B cell (primary cell): ENCODE measurements at regions not wholly inside any gene's neighbourhood (a gene's known extent, or its start where the extent isn't known, plus 50 kb on each side); places are given as distances from the start of the nearest gene placed in this dataset.

ENCODE experiments used
- ATAC-seq: fragments of 200-7000 bp; cut with Tn5 transposase; one replicate; pipeline ENCODE4 v1.10.0; 2021; ENCODE audit warnings: low read depth, mild to moderate bottlenecking, moderate number of reproducible peaks, moderate library complexity
- CTCF ChIA-PET: fragments of 350-600 bp; sonication (Branson Sonifier 250); formaldehyde crosslinking; loops from one replicate; lab custom pipeline; 2021; ENCODE audit warnings: antibody characterized with exemption, inconsistent platforms; lab: Charles Lee
- POLR2A ChIA-PET: fragments of 350-600 bp; sonication (Branson Sonifier 250); formaldehyde crosslinking; loops from one replicate; lab custom pipeline; 2021; ENCODE audit warnings: antibody characterized with exemption; lab: Charles Lee
- DNase-seq: peaks from one replicate; pipeline ENCODE4 v3.0.0; 2013
- H2AFZ ChIP-seq: 2 replicates; pipeline ENCODE4 v1.6.1; 2012; ENCODE audit warnings: mild to moderate bottlenecking, low read depth, low read length; ENCODE audit not compliant: insufficient read depth, poor library complexity, severe bottlenecking
- H3K27ac ChIP-seq, 2 donors: 1 replicate in 1 of 2; 2 replicates in 1 of 2; pipeline ENCODE4 v1.5.1; 2012 to 2013; ENCODE audit warnings: low read length in 2 of 2, mild to moderate bottlenecking in 2 of 2, moderate library complexity in 1 of 2
- H3K27me3 ChIP-seq, 4 experiments: fragments of 200-600 bp in 1 of 4; sonication (generic) in 1 of 4; replicated peaks in 1 of 4; 1 replicate in 2 of 4; 2 replicates in 2 of 4; pipeline versions ENCODE4 v1.6.1 to v1.7.0; 2013 to 2016; ENCODE audit warnings: low read length in 3 of 4, mild to moderate bottlenecking in 2 of 4, mixed read lengths in 1 of 4, moderate library complexity in 1 of 4; ENCODE audit not compliant: insufficient read depth in 4 of 4, control insufficient read depth in 3 of 4; ENCODE audit errors: control extremely low read depth in 1 of 4
- H3K36me3 ChIP-seq, 2 experiments: replicated peaks in 1 of 2; 1 replicate in 1 of 2; 2 replicates in 1 of 2; pipeline versions ENCODE4 v1.6.1 to v1.7.1; 2013; ENCODE audit warnings: low read length in 1 of 2; ENCODE audit not compliant: insufficient read depth in 2 of 2, control insufficient read depth in 1 of 2; ENCODE audit errors: control extremely low read depth in 1 of 2, extremely low read depth in 1 of 2
- H3K4me1 ChIP-seq, 2 donors: fragments of 200-600 bp in 1 of 2; sonication (generic) in 1 of 2; 1 replicate in 1 of 2; 2 replicates in 1 of 2; pipeline versions ENCODE4 v1.5.1 to v1.6.1; 2013 to 2017; ENCODE audit warnings: low read length in 2 of 2; ENCODE audit not compliant: control insufficient read depth in 2 of 2, insufficient read depth in 2 of 2
- H3K4me2 ChIP-seq: replicated peaks from 2 replicates; pipeline ENCODE3; 2012; ENCODE audit warnings: mild to moderate bottlenecking, low read depth, low read length; ENCODE audit not compliant: poor library complexity, severe bottlenecking
- H3K4me3 ChIP-seq, 5 experiments: fragments of 200-600 bp in 1 of 5; sonication (generic) in 1 of 5; 1 replicate in 3 of 5; 2 replicates in 2 of 5; pipeline versions ENCODE4 v1.5.1 to v1.7.0; 2011 to 2016; ENCODE audit warnings: low read length in 4 of 5, mild to moderate bottlenecking in 4 of 5, low read depth in 2 of 5, control low read depth in 1 of 5, moderate library complexity in 1 of 5; ENCODE audit not compliant: insufficient read depth in 1 of 5; ENCODE audit errors: control extremely low read depth in 1 of 5, extremely low read depth in 1 of 5
- H3K79me2 ChIP-seq: fragments of 200-600 bp; sonication (generic); one replicate; pipeline ENCODE4 v1.6.0; 2016; ENCODE audit warnings: low read length; ENCODE audit not compliant: control insufficient read depth, insufficient read depth
- H3K9ac ChIP-seq: fragments of 200-600 bp; sonication (generic); 2 replicates; pipeline ENCODE4 v1.6.1; 2017; ENCODE audit warnings: mild to moderate bottlenecking, low read length, moderate library complexity
- H3K9me3 ChIP-seq, 3 donors: one replicate each; pipeline versions ENCODE4 v1.6.1 to v1.7.1; 2013; ENCODE audit warnings: low read length in 2 of 3; ENCODE audit not compliant: control insufficient read depth in 2 of 3, insufficient read depth in 1 of 3; ENCODE audit errors: control extremely low read depth in 1 of 3
- H4K20me1 ChIP-seq: 2 replicates; pipeline ENCODE4 v1.6.0; 2012; ENCODE audit warnings: mild to moderate bottlenecking, low read length; ENCODE audit not compliant: insufficient read depth, control insufficient read depth, poor library complexity, severe bottlenecking
- H3K27ac Mint-ChIP-seq: one replicate; pipeline ENCODE4 v1.8.0; 2021; ENCODE audit warnings: mixed read lengths
- H3K27me3 Mint-ChIP-seq: one replicate; pipeline ENCODE4 v1.8.0; 2021; ENCODE audit warnings: mixed read lengths
- H3K4me1 Mint-ChIP-seq: one replicate; pipeline ENCODE4 v1.8.0; 2021; ENCODE audit warnings: mixed read lengths
- H3K4me3 Mint-ChIP-seq: one replicate; pipeline ENCODE4 v1.8.0; 2021; ENCODE audit warnings: mixed read lengths
- H3K9me3 Mint-ChIP-seq: one replicate; pipeline ENCODE4 v1.8.0; 2022; ENCODE audit warnings: mixed read lengths; ENCODE audit not compliant: insufficient read depth
- EZH2 ChIP-seq: IDR thresholded peaks from 2 replicates; pipeline ENCODE4 v1.6.1; 2012; ENCODE audit warnings: borderline replicate concordance, low read depth, mild to moderate bottlenecking, moderate library complexity, low read length; ENCODE audit not compliant: insufficient read depth, poor library complexity, severe bottlenecking
- WGBS: methylation state at CpG from one replicate; pipeline ENCODE4 v1.1.5; 2013; ENCODE audit warnings: missing lambda C conversion rate; ENCODE audit not compliant: insufficient coverage; 5-methylcytosine and 5-hydroxymethylcytosine counted together
- intact Hi-C: fragments of 100-400 bp; cut with micrococcal nuclease; formaldehyde crosslinking; loops from one replicate; pipeline ENCODE4 v1.10.0; 2022
- TF ChIP-seq, protein P1 (sequence below): fragments of 200-600 bp; IDR thresholded peaks from one replicate; pipeline ENCODE4 v1.8.0; 2022; ENCODE audit warnings: antibody characterized with exemption, mild to moderate bottlenecking

DNA sequence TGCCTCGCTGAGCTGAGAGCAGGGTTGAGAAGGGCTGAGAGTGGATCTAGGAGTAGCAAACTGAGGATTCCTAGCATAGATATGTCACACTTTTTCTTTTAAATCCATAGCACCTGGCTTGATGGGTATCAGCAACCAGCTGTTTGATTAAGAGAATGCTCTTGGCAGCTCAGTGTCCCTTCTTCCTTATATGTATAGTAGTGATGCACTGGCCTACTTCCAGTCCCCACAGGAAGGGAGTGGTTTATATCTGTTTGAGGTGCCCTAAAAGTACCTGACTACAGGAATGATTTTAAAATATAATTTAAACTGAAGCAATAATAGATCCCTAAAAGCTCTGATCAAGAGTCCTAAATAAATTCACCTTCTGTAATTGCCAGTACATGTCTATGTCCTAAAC, 546.8 kb upstream of the ZNF608 start:
- intact Hi-C loops = no loop called here
- POLR2A ChIA-PET = no interaction called here

DNA sequence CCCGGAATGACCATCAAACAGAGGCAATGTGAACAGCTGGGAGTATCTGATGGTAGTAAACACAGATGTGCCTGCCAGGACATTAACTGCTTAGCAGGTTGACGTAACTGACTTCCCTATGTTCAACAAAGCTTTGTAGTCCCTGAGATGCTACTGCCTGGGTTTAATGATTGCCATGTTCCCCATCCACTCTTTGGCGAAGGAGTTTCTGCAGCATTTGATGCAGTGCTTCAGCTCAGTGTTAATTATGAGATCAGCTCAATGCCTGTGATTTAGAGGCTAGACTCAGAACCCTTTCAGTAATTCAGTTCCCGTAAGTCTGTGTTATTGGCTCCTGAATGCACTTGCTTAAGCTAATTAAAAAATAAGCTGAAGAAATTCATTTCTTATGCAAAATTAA, 547.3 kb upstream of the ZNF608 start:
- Mint-ChIP-seq H3K4me3 (no peak overlapping the region), H3K27ac (no peak overlapping the region), H3K9me3 (no peaks in the 10 kb centered on the region), H3K27me3 (no peaks in the 10 kb centered on the region), H3K4me1 (peaks cover 14% of the 10 kb centered on the region)
- ATAC-seq (no peak), DNase-seq (no peak)
- POLR2A ChIA-PET = no interaction called here
- CTCF ChIA-PET = no interaction called here
- Histone ChIP-seq H3K4me1 (peaks cover 5 to 16% of the 10 kb centered on the region in 2 donors), H3K36me3 (no peaks in the 10 kb centered on the region), H3K79me2 (no peaks in the 10 kb centered on the region), H4K20me1 (no peaks in the 10 kb centered on the region), H3K4me2 (no peak overlapping the region), H3K4me3 (no peak overlapping the region), H2AFZ (no peak overlapping the region), H3K9me3 (no peaks in the 10 kb centered on the region), H3K27ac (no peak overlapping the region), H3K27me3 (no peaks in the 10 kb centered on the region), H3K9ac (no peak overlapping the region)
- TF ChIP-seq, protein P1, sequence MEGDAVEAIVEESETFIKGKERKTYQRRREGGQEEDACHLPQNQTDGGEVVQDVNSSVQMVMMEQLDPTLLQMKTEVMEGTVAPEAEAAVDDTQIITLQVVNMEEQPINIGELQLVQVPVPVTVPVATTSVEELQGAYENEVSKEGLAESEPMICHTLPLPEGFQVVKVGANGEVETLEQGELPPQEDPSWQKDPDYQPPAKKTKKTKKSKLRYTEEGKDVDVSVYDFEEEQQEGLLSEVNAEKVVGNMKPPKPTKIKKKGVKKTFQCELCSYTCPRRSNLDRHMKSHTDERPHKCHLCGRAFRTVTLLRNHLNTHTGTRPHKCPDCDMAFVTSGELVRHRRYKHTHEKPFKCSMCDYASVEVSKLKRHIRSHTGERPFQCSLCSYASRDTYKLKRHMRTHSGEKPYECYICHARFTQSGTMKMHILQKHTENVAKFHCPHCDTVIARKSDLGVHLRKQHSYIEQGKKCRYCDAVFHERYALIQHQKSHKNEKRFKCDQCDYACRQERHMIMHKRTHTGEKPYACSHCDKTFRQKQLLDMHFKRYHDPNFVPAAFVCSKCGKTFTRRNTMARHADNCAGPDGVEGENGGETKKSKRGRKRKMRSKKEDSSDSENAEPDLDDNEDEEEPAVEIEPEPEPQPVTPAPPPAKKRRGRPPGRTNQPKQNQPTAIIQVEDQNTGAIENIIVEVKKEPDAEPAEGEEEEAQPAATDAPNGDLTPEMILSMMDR = no peak
- TF ChIP-seq EZH2 = no peak
- WGBS = 95% methylated on average over 3 of the region's 4 CpGs
- intact Hi-C loops = no loop called here

More for the DNA sequence above, 546.8 kb upstream of the ZNF608 start:
- Mint-ChIP-seq H3K4me1 (peaks cover 14% of the 10 kb centered on the region), H3K27ac (no peak overlapping the region), H3K27me3 (no peaks in the 10 kb centered on the region), H3K4me3 (no peak overlapping the region), H3K9me3 (no peaks in the 10 kb centered on the region)
- ATAC-seq = no peak
- H3K27ac ChIP-seq = no peak overlapping the region
- CTCF ChIA-PET = no interaction called here
- peaks cover 5 to 16% of the 10 kb centered on the region in 2 donors for H3K4me1 ChIP-seq
- H3K27me3 ChIP-seq = no peaks in the 10 kb centered on the region
- TF ChIP-seq EZH2 = no peak
- TF ChIP-seq, protein P1 = no peak
- H3K9ac ChIP-seq = no peak overlapping the region
- no CpG with 5 or more reads among the region's 1 CpG for WGBS
- H2AFZ ChIP-seq = peak overlapping the region; percentile 18
- H4K20me1 ChIP-seq = no peaks in the 10 kb centered on the region
- H3K79me2 ChIP-seq = no peaks in the 10 kb centered on the region
- no peaks in the 10 kb centered on the region for H3K36me3 ChIP-seq
- H3K4me2 ChIP-seq = no peak overlapping the region
- no peaks in the 10 kb centered on the region for H3K9me3 ChIP-seq
- no peak overlapping the region for H3K4me3 ChIP-seq
- no peak for DNase-seq
